ENCODE measurements at regions not wholly inside any gene's neighbourhood (a gene's known extent, or its start where the extent isn't known, plus 50 kb on each side); places are given as distances from the start of the nearest gene placed in this dataset.

GRCh38 chr11:19660076-19660475 is 52.6 kb upstream of the NAV2 start:
- no peak for TF ChIP-seq POLR2AphosphoS5 (IDR thresholded peaks at IDR 0.05; ENCODE audit: borderline replicate concordance, low read depth, low read length)
- no peak for TF ChIP-seq EZH2 (IDR thresholded peaks at IDR 0.05)
